D721Med (cell line): ENCODE measurements at regions not wholly inside any gene's neighbourhood (a gene's known extent, or its start where the extent isn't known, plus 50 kb on each side); places are given as distances from the start of the nearest gene placed in this dataset.

Source experiments
- DNase-seq: peaks from one replicate; pipeline ENCODE4 v3.0.0; 2011; ENCODE audit warnings: low spot score; ENCODE audit not compliant: insufficient read length
- FAIRE-seq: peaks from 2 replicates; lab custom pipeline; 2011; peaks lifted over from hg19 to GRCh38; lab: Jason Lieb, UNC
- CTCF ChIP-seq: IDR thresholded peaks from 2 replicates; pipeline ENCODE4 v1.5.1; 2012; ENCODE audit warnings: mild to moderate bottlenecking, control low read depth; ENCODE audit not compliant: insufficient read depth; ENCODE audit errors: missing control alignments

- DNase-seq (no peak), FAIRE-seq (no peak)
- no peak for TF ChIP-seq CTCF
Measured at GRCh38 chr2:134190062-134190806, 63.6 kb upstream of the MGAT5 start.

- no peak for TF ChIP-seq CTCF
- no peak for DNase-seq
- FAIRE-seq = no peak
Measured at GRCh38 chr2:134190807-134191203, 63.1 kb upstream of the MGAT5 start.

- FAIRE-seq = no peak
- TF ChIP-seq CTCF = no peak
- no peak for DNase-seq
Measured at GRCh38 chr2:134191835-134192234, 62.0 kb upstream of the MGAT5 start.

GRCh38 chr2:134193006-134193405, 60.9 kb upstream of the MGAT5 start:
- TF ChIP-seq CTCF = no peak
- no peak for FAIRE-seq
- no peak for DNase-seq

GRCh38 chr2:134194519-134194918, 59.4 kb upstream of the MGAT5 start:
- DNase-seq (no peak), FAIRE-seq (no peak)

GRCh38 chr2:134195341-134195740, 58.5 kb upstream of the MGAT5 start:
- TF ChIP-seq CTCF = no peak
- no peak for FAIRE-seq

More at GRCh38 chr2:134194519-134194918, 59.4 kb upstream of the MGAT5 start:
- TF ChIP-seq CTCF = no peak

GRCh38 chr2:134197445-134197844, 56.4 kb upstream of the MGAT5 start:
- TF ChIP-seq CTCF = no peak
- FAIRE-seq = no peak

More at GRCh38 chr2:134195341-134195740, 58.5 kb upstream of the MGAT5 start:
- no peak for DNase-seq

More at GRCh38 chr2:134197445-134197844, 56.4 kb upstream of the MGAT5 start:
- DNase-seq = no peak
